ENCODE measurements at regions not wholly inside any gene's neighbourhood (a gene's known extent, or its start where the extent isn't known, plus 50 kb on each side); places are given as distances from the start of the nearest gene placed in this dataset.

GRCh38 chr2:51465326-51465725 lies 433.4 kb upstream of the NRXN1 start:
- H3K4me1 ChIP-seq (ENCODE audit: control insufficient read depth, insufficient read depth, low read length, poor library complexity, severe bottlenecking): no peaks in the 10 kb centered on the region
- no peaks in the 10 kb centered on the region for H3K27me3 ChIP-seq (replicated peaks; ENCODE audit: control insufficient read depth, insufficient read depth, low read length, poor library complexity, severe bottlenecking)
- H3K36me3 ChIP-seq (ENCODE audit: control insufficient read depth, insufficient read depth, low read length): no peaks in the 10 kb centered on the region
- DNase-seq: no peak
- no peak overlapping the region for H3K4me3 ChIP-seq (ENCODE audit: insufficient read depth, low read depth, low read length, poor library complexity, severe bottlenecking)
- no peaks in the 10 kb centered on the region for H3K9me3 ChIP-seq (ENCODE audit: control insufficient read depth, low read length)
- H3K27ac ChIP-seq (ENCODE audit: insufficient read depth, low read length, poor library complexity, severe bottlenecking): no peak overlapping the region

- Histone ChIP-seq H3K9me3 (ENCODE audit: control insufficient read depth, low read length) (no peaks in the 10 kb centered on the region), H3K4me1 (ENCODE audit: control insufficient read depth, insufficient read depth, low read length, poor library complexity, severe bottlenecking) (no peaks in the 10 kb centered on the region), H3K36me3 (ENCODE audit: control insufficient read depth, insufficient read depth, low read length) (no peaks in the 10 kb centered on the region), H3K4me3 (ENCODE audit: insufficient read depth, low read depth, low read length, poor library complexity, severe bottlenecking) (no peak overlapping the region), H3K27ac (ENCODE audit: insufficient read depth, low read length, poor library complexity, severe bottlenecking) (no peak overlapping the region), H3K27me3 (replicated peaks; ENCODE audit: control insufficient read depth, insufficient read depth, low read length, poor library complexity, severe bottlenecking) (no peaks in the 10 kb centered on the region)
- DNase-seq: no peak
Observed at GRCh38 chr2:51454177-51454576, 422.2 kb upstream of the NRXN1 start.

DNA sequence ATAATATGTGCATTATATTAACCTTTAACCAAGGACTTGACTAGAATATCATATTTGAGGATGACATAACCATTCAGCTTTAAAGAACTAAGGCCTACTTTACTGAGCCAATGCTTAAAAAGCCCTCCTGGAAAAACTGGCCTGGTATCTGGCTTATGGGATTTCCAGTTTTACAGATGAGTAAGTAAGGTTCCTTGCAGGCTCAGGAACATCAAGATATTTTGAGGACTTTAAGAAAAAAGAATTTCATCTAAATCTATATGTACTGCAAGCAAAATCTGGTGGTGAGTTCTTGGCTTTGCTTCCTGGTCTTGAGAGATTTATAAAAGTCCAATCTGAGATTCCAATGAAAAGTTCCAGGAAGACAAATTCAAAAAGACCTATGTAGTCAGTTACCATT lies 417.0 kb upstream of the NRXN1 start:
- Histone ChIP-seq H3K36me3 (ENCODE audit: control insufficient read depth, insufficient read depth, low read length) (no peaks in the 10 kb centered on the region), H3K9me3 (ENCODE audit: control insufficient read depth, low read length) (no peaks in the 10 kb centered on the region), H3K27ac (ENCODE audit: insufficient read depth, low read length, poor library complexity, severe bottlenecking) (no peak overlapping the region), H3K4me1 (ENCODE audit: control insufficient read depth, insufficient read depth, low read length, poor library complexity, severe bottlenecking) (no peaks in the 10 kb centered on the region), H3K4me3 (ENCODE audit: insufficient read depth, low read depth, low read length, poor library complexity, severe bottlenecking) (no peak overlapping the region), H3K27me3 (replicated peaks; ENCODE audit: control insufficient read depth, insufficient read depth, low read length, poor library complexity, severe bottlenecking) (no peaks in the 10 kb centered on the region)
- no peak for DNase-seq

DNA sequence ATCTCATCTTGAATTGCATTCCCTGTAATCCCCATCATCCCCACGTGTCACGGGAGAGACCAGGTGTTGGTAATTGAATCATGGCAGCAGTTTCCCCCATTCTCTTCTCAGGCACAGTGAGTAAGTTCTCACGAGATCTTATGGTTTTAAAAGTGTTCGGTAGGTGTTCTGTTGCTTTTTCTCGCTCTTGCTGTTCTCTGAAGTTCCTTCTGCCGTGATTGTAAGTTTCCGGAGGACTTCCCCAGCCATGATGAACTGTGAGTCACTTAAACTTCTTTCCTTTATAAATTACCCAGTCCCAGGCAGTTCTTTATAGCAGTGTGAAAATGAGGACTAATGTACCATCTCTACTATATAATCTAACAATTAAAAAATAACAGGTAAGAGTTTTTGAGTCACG lies 409.9 kb upstream of the NRXN1 start:
- DNase-seq: no peak
- Histone ChIP-seq H3K36me3 (ENCODE audit: control insufficient read depth, insufficient read depth, low read length) (no peaks in the 10 kb centered on the region), H3K27me3 (replicated peaks; ENCODE audit: control insufficient read depth, insufficient read depth, low read length, poor library complexity, severe bottlenecking) (no peaks in the 10 kb centered on the region), H3K4me3 (ENCODE audit: insufficient read depth, low read depth, low read length, poor library complexity, severe bottlenecking) (no peak overlapping the region), H3K4me1 (ENCODE audit: control insufficient read depth, insufficient read depth, low read length, poor library complexity, severe bottlenecking) (no peaks in the 10 kb centered on the region), H3K9me3 (ENCODE audit: control insufficient read depth, low read length) (no peaks in the 10 kb centered on the region), H3K27ac (ENCODE audit: insufficient read depth, low read length, poor library complexity, severe bottlenecking) (no peak overlapping the region)

GRCh38 chr2:51424418-51424817 lies 392.5 kb upstream of the NRXN1 start:
- H3K4me3 ChIP-seq (ENCODE audit: insufficient read depth, low read depth, low read length, poor library complexity, severe bottlenecking): no peak overlapping the region
- no peaks in the 10 kb centered on the region for H3K36me3 ChIP-seq (ENCODE audit: control insufficient read depth, insufficient read depth, low read length)
- no peaks in the 10 kb centered on the region for H3K27me3 ChIP-seq (replicated peaks; ENCODE audit: control insufficient read depth, insufficient read depth, low read length, poor library complexity, severe bottlenecking)
- no peak for DNase-seq
- no peaks in the 10 kb centered on the region for H3K9me3 ChIP-seq (ENCODE audit: control insufficient read depth, low read length)
- H3K4me1 ChIP-seq (ENCODE audit: control insufficient read depth, insufficient read depth, low read length, poor library complexity, severe bottlenecking): no peaks in the 10 kb centered on the region
- no peak overlapping the region for H3K27ac ChIP-seq (ENCODE audit: insufficient read depth, low read length, poor library complexity, severe bottlenecking)

DNA sequence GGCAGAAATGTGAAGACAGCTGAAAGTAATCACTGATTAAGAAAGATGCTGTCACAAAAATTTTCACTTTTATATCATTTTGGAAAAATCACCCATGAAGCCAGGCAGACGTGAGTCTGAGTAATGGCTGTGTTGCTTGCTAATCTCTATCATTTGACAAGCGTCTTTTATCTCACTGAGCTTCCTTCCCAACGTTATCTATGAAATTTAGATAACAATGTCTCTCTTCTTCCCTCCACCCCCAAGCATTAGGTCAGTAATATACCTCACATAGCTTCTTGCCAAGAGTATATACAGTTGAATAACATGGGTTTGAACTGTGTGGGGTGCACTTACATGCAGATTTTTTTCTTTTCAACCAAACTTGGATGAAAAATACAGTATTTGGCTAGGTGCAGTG lies 388.6 kb upstream of the NRXN1 start:
- Histone ChIP-seq H3K4me3 (ENCODE audit: insufficient read depth, low read depth, low read length, poor library complexity, severe bottlenecking) (no peak overlapping the region), H3K9me3 (ENCODE audit: control insufficient read depth, low read length) (no peaks in the 10 kb centered on the region), H3K36me3 (ENCODE audit: control insufficient read depth, insufficient read depth, low read length) (no peaks in the 10 kb centered on the region), H3K27ac (ENCODE audit: insufficient read depth, low read length, poor library complexity, severe bottlenecking) (no peak overlapping the region), H3K27me3 (replicated peaks; ENCODE audit: control insufficient read depth, insufficient read depth, low read length, poor library complexity, severe bottlenecking) (no peaks in the 10 kb centered on the region), H3K4me1 (ENCODE audit: control insufficient read depth, insufficient read depth, low read length, poor library complexity, severe bottlenecking) (no peaks in the 10 kb centered on the region)
- no peak for DNase-seq

- no peak for DNase-seq
- Histone ChIP-seq H3K27ac (ENCODE audit: insufficient read depth, low read length, poor library complexity, severe bottlenecking) (no peak overlapping the region), H3K4me1 (ENCODE audit: control insufficient read depth, insufficient read depth, low read length, poor library complexity, severe bottlenecking) (no peaks in the 10 kb centered on the region)
Observed at GRCh38 chr2:51413726-51414125, 381.8 kb upstream of the NRXN1 start.

DNA sequence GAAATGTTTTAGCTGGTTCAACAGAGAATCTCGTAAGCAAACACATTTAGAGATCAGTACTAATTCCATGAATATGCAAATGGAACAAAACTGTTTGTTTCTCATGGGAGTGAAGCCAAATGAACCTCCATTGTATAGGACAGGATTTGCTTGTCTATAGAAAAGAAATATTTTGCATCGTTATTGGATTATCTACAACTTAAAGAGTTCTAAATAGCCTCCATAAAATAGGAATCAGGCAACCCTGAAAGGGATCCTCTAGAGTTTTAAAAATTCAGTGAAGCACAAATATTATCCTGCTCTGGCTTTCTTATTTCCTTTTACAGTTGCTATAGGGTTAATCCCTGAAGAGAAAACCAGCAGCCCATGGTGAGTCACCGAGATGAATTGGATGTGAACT lies 378.4 kb upstream of the NRXN1 start:
- no peak overlapping the region for H3K27ac ChIP-seq (ENCODE audit: insufficient read depth, low read length, poor library complexity, severe bottlenecking)
- no peak overlapping the region for H3K4me3 ChIP-seq (ENCODE audit: insufficient read depth, low read depth, low read length, poor library complexity, severe bottlenecking)
- no peaks in the 10 kb centered on the region for H3K9me3 ChIP-seq (ENCODE audit: control insufficient read depth, low read length)
- H3K4me1 ChIP-seq (ENCODE audit: control insufficient read depth, insufficient read depth, low read length, poor library complexity, severe bottlenecking): no peaks in the 10 kb centered on the region
- no peak for DNase-seq
- H3K36me3 ChIP-seq (ENCODE audit: control insufficient read depth, insufficient read depth, low read length): no peaks in the 10 kb centered on the region
- no peaks in the 10 kb centered on the region for H3K27me3 ChIP-seq (replicated peaks; ENCODE audit: control insufficient read depth, insufficient read depth, low read length, poor library complexity, severe bottlenecking)

More at GRCh38 chr2:51413726-51414125, 381.8 kb upstream of the NRXN1 start:
- Histone ChIP-seq H3K36me3 (ENCODE audit: control insufficient read depth, insufficient read depth, low read length) (no peaks in the 10 kb centered on the region), H3K4me3 (ENCODE audit: insufficient read depth, low read depth, low read length, poor library complexity, severe bottlenecking) (no peak overlapping the region), H3K9me3 (ENCODE audit: control insufficient read depth, low read length) (no peaks in the 10 kb centered on the region), H3K27me3 (replicated peaks; ENCODE audit: control insufficient read depth, insufficient read depth, low read length, poor library complexity, severe bottlenecking) (no peaks in the 10 kb centered on the region)

GRCh38 chr2:51409920-51410319 lies 378.0 kb upstream of the NRXN1 start:
- no peak for DNase-seq
- Histone ChIP-seq H3K4me1 (ENCODE audit: control insufficient read depth, insufficient read depth, low read length, poor library complexity, severe bottlenecking) (no peaks in the 10 kb centered on the region), H3K9me3 (ENCODE audit: control insufficient read depth, low read length) (no peaks in the 10 kb centered on the region), H3K27ac (ENCODE audit: insufficient read depth, low read length, poor library complexity, severe bottlenecking) (no peak overlapping the region), H3K27me3 (replicated peaks; ENCODE audit: control insufficient read depth, insufficient read depth, low read length, poor library complexity, severe bottlenecking) (no peaks in the 10 kb centered on the region), H3K4me3 (ENCODE audit: insufficient read depth, low read depth, low read length, poor library complexity, severe bottlenecking) (no peak overlapping the region), H3K36me3 (ENCODE audit: control insufficient read depth, insufficient read depth, low read length) (no peaks in the 10 kb centered on the region)

DNA sequence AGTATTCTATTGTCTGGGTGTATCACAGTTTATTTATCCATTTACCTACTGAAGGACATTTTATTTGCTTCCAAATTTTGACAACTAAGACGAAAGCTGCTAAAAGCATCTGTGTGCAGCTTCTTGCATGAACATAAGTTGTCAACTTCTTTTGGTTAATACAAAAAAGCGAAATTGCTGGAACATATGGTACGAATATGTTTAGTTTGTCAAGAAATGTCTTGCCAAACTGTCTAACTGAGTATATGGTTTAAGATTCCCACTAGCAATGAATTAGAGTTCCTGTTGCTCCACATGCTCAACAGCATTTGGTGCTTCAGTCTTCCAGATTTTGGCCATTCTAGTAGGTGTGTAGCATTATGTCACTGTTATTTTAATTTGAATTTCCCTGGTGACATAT lies 372.3 kb upstream of the NRXN1 start:
- no peaks in the 10 kb centered on the region for H3K36me3 ChIP-seq (ENCODE audit: control insufficient read depth, insufficient read depth, low read length)
- no peak overlapping the region for H3K4me3 ChIP-seq (ENCODE audit: insufficient read depth, low read depth, low read length, poor library complexity, severe bottlenecking)
- DNase-seq: no peak
- no peaks in the 10 kb centered on the region for H3K4me1 ChIP-seq (ENCODE audit: control insufficient read depth, insufficient read depth, low read length, poor library complexity, severe bottlenecking)
- H3K27ac ChIP-seq (ENCODE audit: insufficient read depth, low read length, poor library complexity, severe bottlenecking): no peak overlapping the region
- H3K27me3 ChIP-seq (replicated peaks; ENCODE audit: control insufficient read depth, insufficient read depth, low read length, poor library complexity, severe bottlenecking): no peaks in the 10 kb centered on the region
- no peaks in the 10 kb centered on the region for H3K9me3 ChIP-seq (ENCODE audit: control insufficient read depth, low read length)

- H3K36me3 ChIP-seq (ENCODE audit: control insufficient read depth, insufficient read depth, low read length): no peaks in the 10 kb centered on the region
Observed at GRCh38 chr2:51401546-51401945, 369.6 kb upstream of the NRXN1 start.

More at GRCh38 chr2:51401546-51401945, 369.6 kb upstream of the NRXN1 start:
- no peak overlapping the region for H3K27ac ChIP-seq (ENCODE audit: insufficient read depth, low read length, poor library complexity, severe bottlenecking)
- DNase-seq: no peak
- H3K9me3 ChIP-seq (ENCODE audit: control insufficient read depth, low read length): no peaks in the 10 kb centered on the region
- no peaks in the 10 kb centered on the region for H3K4me1 ChIP-seq (ENCODE audit: control insufficient read depth, insufficient read depth, low read length, poor library complexity, severe bottlenecking)
- no peaks in the 10 kb centered on the region for H3K27me3 ChIP-seq (replicated peaks; ENCODE audit: control insufficient read depth, insufficient read depth, low read length, poor library complexity, severe bottlenecking)
- no peak overlapping the region for H3K4me3 ChIP-seq (ENCODE audit: insufficient read depth, low read depth, low read length, poor library complexity, severe bottlenecking)

Measured in effector memory CD4-positive, alpha-beta T cell (primary cell).